H1 (cell line): ENCODE measurements at regions not wholly inside any gene's neighbourhood (a gene's known extent, or its start where the extent isn't known, plus 50 kb on each side); places are given as distances from the start of the nearest gene placed in this dataset.

Experiments
- CTCF ChIA-PET: fragments of 300-600 bp; sonication (Branson Sonifier 250); formaldehyde crosslinking; loops from one replicate; lab custom pipeline; 2021; ENCODE audit not compliant: partially characterized antibody; lab: Charles Lee
- POLR2A ChIA-PET: fragments of 300-600 bp; sonication (Branson Sonifier 250); formaldehyde crosslinking; loops from one replicate; lab custom pipeline; 2021; ENCODE audit warnings: inconsistent platforms; ENCODE audit not compliant: partially characterized antibody; lab: Charles Lee
- DNase-seq, 2 experiments: peaks; one replicate each; pipeline versions ENCODE4 v3.0.0 to v3.0.0-alpha.2; 2010 to 2022; ENCODE audit warnings: low spot score in 2 of 2, low read depth in 1 of 2, mixed read lengths in 1 of 2
- FAIRE-seq: peaks from 2 replicates; lab custom pipeline; 2011; peaks lifted over from hg19 to GRCh38; lab: Jason Lieb, UNC
- H2AFZ ChIP-seq: 2 replicates; pipeline ENCODE4 v1.8.1; 2012; ENCODE audit warnings: low read length, inconsistent platforms
- H2AK5ac ChIP-seq: 2 replicates; pipeline ENCODE4 v1.6.1; 2013; ENCODE audit warnings: low read depth, low read length
- H2BK120ac ChIP-seq: replicated peaks from 2 replicates; pipeline ENCODE3; 2013; ENCODE audit warnings: low read depth, low read length, inconsistent platforms
- H2BK12ac ChIP-seq: 2 replicates; pipeline ENCODE4 v1.6.1; 2013; ENCODE audit warnings: low read depth, low read length
- H2BK15ac ChIP-seq: 2 replicates; pipeline ENCODE4 v1.6.1; 2013; ENCODE audit warnings: low read length
- H2BK20ac ChIP-seq: 2 replicates; pipeline ENCODE4 v1.6.1; 2013; ENCODE audit warnings: low read length
- H2BK5ac ChIP-seq: 2 replicates; pipeline ENCODE4 v1.6.1; 2013; ENCODE audit warnings: low read depth, low read length
- H3K14ac ChIP-seq: 2 replicates; pipeline ENCODE4 v1.6.1; 2013; ENCODE audit warnings: inconsistent platforms; ENCODE audit not compliant: insufficient read length
- H3K18ac ChIP-seq: 2 replicates; pipeline ENCODE4 v1.6.1; 2013; ENCODE audit warnings: low read length; ENCODE audit errors: extremely low read depth
- H3K23ac ChIP-seq: 2 replicates; pipeline ENCODE4 v1.6.1; 2013; ENCODE audit warnings: inconsistent platforms; ENCODE audit not compliant: insufficient read length
- H3K23me2 ChIP-seq: 2 replicates; pipeline ENCODE4 v1.6.1; 2013; ENCODE audit warnings: low read depth, low read length
- H3K27ac ChIP-seq: 2 replicates; pipeline ENCODE4 v1.6.1; 2011; ENCODE audit warnings: low read depth, low read length, inconsistent platforms
- H3K27me3 ChIP-seq, 4 experiments: replicated peaks in 1 of 4; 1 replicate in 1 of 4; 2 replicates in 3 of 4; pipeline versions ENCODE4 v1.6.1 to v1.8.1; 2011 to 2013; ENCODE audit warnings: low read length in 3 of 4, mild to moderate bottlenecking in 3 of 4, inconsistent platforms in 2 of 4, mixed read lengths in 2 of 4, moderate library complexity in 1 of 4; ENCODE audit not compliant: control insufficient read depth in 3 of 4, insufficient read depth in 3 of 4; ENCODE audit errors: extremely low read depth in 1 of 4
- H3K36me3 ChIP-seq, 4 experiments: 2 replicates each; pipeline versions ENCODE4 v1.6.1 to v1.8.1; 2011 to 2013; ENCODE audit warnings: mild to moderate bottlenecking in 4 of 4, low read length in 3 of 4, moderate library complexity in 2 of 4, control low read depth in 1 of 4, inconsistent platforms in 1 of 4; ENCODE audit not compliant: insufficient read depth in 4 of 4, control insufficient read depth in 2 of 4
- H3K4ac ChIP-seq: replicated peaks from 2 replicates; pipeline ENCODE3; 2013; ENCODE audit warnings: low read length, low read depth, mixed read lengths, inconsistent platforms; ENCODE audit not compliant: insufficient read length
- H3K4me1 ChIP-seq, 4 experiments: replicated peaks in 1 of 4; 1 replicate in 1 of 4; 2 replicates in 3 of 4; pipeline versions ENCODE4 v1.6.1 to v1.8.1; 2011 to 2013; ENCODE audit warnings: low read length in 3 of 4, inconsistent platforms in 2 of 4, mixed read lengths in 1 of 4; ENCODE audit not compliant: insufficient read depth in 4 of 4, control insufficient read depth in 3 of 4
- H3K4me2 ChIP-seq, 2 experiments: 2 replicates each; pipeline versions ENCODE4 v1.6.1 to v1.8.1; 2011 to 2013; ENCODE audit warnings: low read depth in 2 of 2, low read length in 2 of 2, control low read depth in 1 of 2, inconsistent platforms in 1 of 2, mild to moderate bottlenecking in 1 of 2; ENCODE audit not compliant: insufficient read depth in 1 of 2
- H3K4me3 ChIP-seq, 4 experiments: fragments of 200-600, 300-600 bp in 1 of 4; sonication (generic), shearing (Covaris generic), sonication (Bioruptor Twin) in 1 of 4; 2 replicates each; pipeline versions ENCODE4 v1.5.1 to v1.8.1; 2011 to 2016; ENCODE audit warnings: low read length in 4 of 4, low read depth in 3 of 4, control low read depth in 2 of 4, inconsistent platforms in 2 of 4, mild to moderate bottlenecking in 2 of 4, mixed read lengths in 1 of 4, moderate library complexity in 1 of 4; ENCODE audit not compliant: insufficient read depth in 2 of 4; ENCODE audit errors: extremely low read depth in 1 of 4
- H3K56ac ChIP-seq: replicated peaks from 2 replicates; pipeline ENCODE3; 2013; ENCODE audit warnings: low read depth, mild to moderate bottlenecking, mixed read lengths, low read length, inconsistent platforms; ENCODE audit not compliant: insufficient read length
- H3K79me1 ChIP-seq: 2 replicates; pipeline ENCODE4 v1.6.1; 2013; ENCODE audit warnings: low read depth, low read length, control low read depth
- H3K79me2 ChIP-seq, 2 experiments: 2 replicates each; pipeline versions ENCODE4 v1.6.1 to v1.8.1; 2012 to 2013; ENCODE audit warnings: low read length in 2 of 2, mild to moderate bottlenecking in 2 of 2, inconsistent platforms in 1 of 2; ENCODE audit not compliant: insufficient read depth in 2 of 2, control insufficient read depth in 1 of 2
- H3K9ac ChIP-seq, 4 experiments: replicated peaks in 1 of 4; 1 replicate in 1 of 4; 2 replicates in 3 of 4; pipeline versions ENCODE4 v1.6.1 to v1.8.1; 2011 to 2013; ENCODE audit warnings: low read depth in 3 of 4, low read length in 3 of 4, control low read depth in 2 of 4, mild to moderate bottlenecking in 2 of 4, moderate library complexity in 2 of 4, inconsistent platforms in 1 of 4; ENCODE audit errors: extremely low read depth in 1 of 4
- H3K9me3 ChIP-seq, 2 experiments: 2 replicates each; pipeline versions ENCODE4 v1.6.1 to v1.8.1; 2012 to 2013; ENCODE audit warnings: mild to moderate bottlenecking in 2 of 2, moderate library complexity in 2 of 2, control low read depth in 1 of 2, inconsistent platforms in 1 of 2, low read depth in 1 of 2, low read length in 1 of 2, mixed read lengths in 1 of 2; ENCODE audit not compliant: insufficient read depth in 2 of 2
- H4K20me1 ChIP-seq, 2 experiments: replicated peaks in 1 of 2; 2 replicates each; pipeline versions ENCODE3 to v1.8.1; 2011 to 2013; ENCODE audit warnings: inconsistent platforms in 2 of 2, low read length in 2 of 2, mild to moderate bottlenecking in 1 of 2; ENCODE audit not compliant: insufficient read depth in 2 of 2, control insufficient read depth in 1 of 2
- H4K5ac ChIP-seq: 2 replicates; pipeline ENCODE4 v1.6.1; 2013; ENCODE audit warnings: low read length, low read depth, mixed read lengths, inconsistent platforms; ENCODE audit not compliant: insufficient read length
- H4K8ac ChIP-seq: 2 replicates; pipeline ENCODE4 v1.8.0; 2013; ENCODE audit warnings: mild to moderate bottlenecking, moderate library complexity, low read length, inconsistent platforms; ENCODE audit not compliant: insufficient read depth; ENCODE audit errors: extremely low read depth
- H4K91ac ChIP-seq: replicated peaks from 2 replicates; pipeline ENCODE3; 2013; ENCODE audit warnings: low read length, mixed read lengths, inconsistent platforms; ENCODE audit not compliant: insufficient read length
- BCL11A ChIP-seq, 2 experiments: IDR thresholded peaks; one replicate each; pipeline ENCODE4 v1.6.1; 2011; ENCODE audit warnings: low read depth in 2 of 2, low read length in 2 of 2, mild to moderate bottlenecking in 2 of 2
- BRCA1 ChIP-seq: IDR thresholded peaks from 2 replicates; pipeline ENCODE4 v1.6.1; 2012; ENCODE audit warnings: low read depth, low read length, improper control_type of control experiment
- CBX5 ChIP-seq: fragments of 300-800, 300-1000 bp; sonication (generic); IDR thresholded peaks from 2 replicates; pipeline ENCODE4 v1.7.1; 2016; ENCODE audit warnings: antibody characterized with exemption, low read length, low read depth
- CHD1 ChIP-seq: IDR thresholded peaks from 2 replicates; pipeline ENCODE4 v1.6.1; 2012; ENCODE audit warnings: low read depth, low read length, improper control_type of control experiment
- CHD2 ChIP-seq: IDR thresholded peaks from 2 replicates; pipeline ENCODE4 v1.6.1; 2012; ENCODE audit warnings: low read length, improper control_type of control experiment
- CTBP2 ChIP-seq: IDR thresholded peaks from 2 replicates; pipeline ENCODE4 v1.7.0; 2011; ENCODE audit warnings: borderline replicate concordance, mild to moderate bottlenecking, moderate library complexity, mixed read lengths, low read length; ENCODE audit not compliant: insufficient read depth, insufficient read length
- FOSL1 ChIP-seq: IDR thresholded peaks from 2 replicates; pipeline ENCODE4 v1.6.1; 2011; ENCODE audit warnings: mild to moderate bottlenecking, low read depth, low read length, moderate library complexity; ENCODE audit not compliant: insufficient read depth
- KDM5A ChIP-seq: fragments of 200-600 bp; IDR thresholded peaks from 2 replicates; pipeline ENCODE4 v1.7.1; 2012; ENCODE audit warnings: mild to moderate bottlenecking, low read length, inconsistent platforms, mixed read lengths
- MAX ChIP-seq: IDR thresholded peaks from 2 replicates; pipeline ENCODE4 v1.6.1; 2012; ENCODE audit warnings: inconsistent platforms
- POLR2AphosphoS5 ChIP-seq: IDR thresholded peaks from 2 replicates; pipeline ENCODE4 v1.6.1; 2011; ENCODE audit warnings: low read depth, low read length
- RFX5 ChIP-seq: IDR thresholded peaks from 2 replicates; pipeline ENCODE4 v1.6.1; 2011; ENCODE audit warnings: low read depth, low read length, improper control_type of control experiment, borderline replicate concordance
- RXRA ChIP-seq: IDR thresholded peaks from 2 replicates; pipeline ENCODE4 v1.6.1; 2011; ENCODE audit warnings: low read depth, mild to moderate bottlenecking, low read length, moderate library complexity; ENCODE audit not compliant: insufficient read depth
- SAP30 ChIP-seq: fragments of 300-600 bp; sonication (generic); IDR thresholded peaks from 2 replicates; pipeline ENCODE4 v1.7.1; 2012; ENCODE audit warnings: low read length, moderate library complexity, mild to moderate bottlenecking, inconsistent platforms; ENCODE audit not compliant: insufficient read depth, insufficient replicate concordance
- SIN3A ChIP-seq, 2 experiments: IDR thresholded peaks in 1 of 2; conservative IDR thresholded peaks in 1 of 2; 2 replicates each; pipeline ENCODE4 v1.6.1; 2011 to 2012; ENCODE audit warnings: low read length in 2 of 2, improper control_type of control experiment in 1 of 2, low read depth in 1 of 2, mild to moderate bottlenecking in 1 of 2
- TCF12 ChIP-seq: IDR thresholded peaks from 2 replicates; pipeline ENCODE4 v1.6.1; 2011; ENCODE audit warnings: low read depth, mild to moderate bottlenecking, low read length
- WGBS, 2 experiments: shearing (Covaris generic) in 1 of 2; methylation state at CpG; one replicate each; pipeline versions ENCODE4 v1.1.6 to v1.1.7; 2013 to 2015; ENCODE audit warnings: low lambda C conversion rate in 2 of 2, mixed read lengths in 2 of 2, inconsistent platforms in 1 of 2, low coverage in 1 of 2, missing lambda C conversion rate in 1 of 2; ENCODE audit not compliant: insufficient replicate concordance in 2 of 2, insufficient coverage in 1 of 2, insufficient read length in 1 of 2; ENCODE audit errors: extremely low coverage in 1 of 2, missing lambda C conversion rate in 1 of 2; 5-methylcytosine and 5-hydroxymethylcytosine counted together

GRCh38 chr12:94775710-94776109 is 125.4 kb upstream of the TMCC3 start:
- Histone ChIP-seq H3K14ac (no peak overlapping the region), H4K5ac (no peak overlapping the region), H3K79me2 (no peaks in the 10 kb centered on the region; a peak in 1 of 4 replicates), H3K4me1 (peaks cover 0 to 2% (median 2%) of the 10 kb centered on the region in 4 experiments; a peak in 3 of 7 replicates), H4K20me1 (no peaks in the 10 kb centered on the region), H3K27ac (no peak overlapping the region), H4K91ac (no peak overlapping the region), H3K36me3 (no peaks in the 10 kb centered on the region), H3K23me2 (no peaks in the 10 kb centered on the region), H3K18ac (no peak overlapping the region), H2BK20ac (no peak overlapping the region), H2AK5ac (no peak overlapping the region), H2BK12ac (no peak overlapping the region), H3K9ac (no peak overlapping the region), H3K56ac (no peak overlapping the region), H2AFZ (no peak overlapping the region), H3K23ac (no peak overlapping the region), H3K9me3 (0 out of 4 replicates have a peak, but pooled peaks cover 0 to 2% of the 10 kb centered on the region in 2 experiments), H2BK5ac (no peak overlapping the region), H3K4me3 (no peak overlapping the region), H2BK120ac (no peak overlapping the region), H3K4ac (no peak overlapping the region), H3K27me3 (no peaks in the 10 kb centered on the region), H4K8ac (no peak overlapping the region), H3K79me1 (no peaks in the 10 kb centered on the region), H3K4me2 (no peak overlapping the region), H2BK15ac (no peak overlapping the region)
- 36% methylated on average over 2 of the region's 7 CpGs; no CpG with 5 or more reads in 1 of the 2 experiments for WGBS, 2 experiments
- FAIRE-seq (no peak), DNase-seq (no peak)
- POLR2A ChIA-PET, result interaction anchor here (0.8 kb wide), 1 partner anchor 12 kb away, joined by 3 read pairs; no protein-coding TSS in a partner anchor
- CTCF ChIA-PET, result interaction anchor here (1.8 kb wide), 1 partner anchor 12 kb away, joined by 8 read pairs; no protein-coding TSS in a partner anchor
- TF ChIP-seq SIN3A (conservative IDR thresholded peaks at IDR 0.05 in 1 of 2, IDR thresholded peaks at IDR 0.05 in 1 of 2; ENCODE audit: low read depth in 1 of 2, low read length in 2 of 2) (no peak), BRCA1 (no peak), CTBP2 (no peak), KDM5A (no peak), FOSL1 (no peak), CHD1 (no peak), CBX5 (no peak), MAX (no peak), SAP30 (no peak), RFX5 (no peak), CHD2 (no peak), BCL11A (IDR thresholded peaks at IDR 0.05; ENCODE audit: low read depth in 2 of 2, low read length in 2 of 2) (no peak), POLR2AphosphoS5 (no peak), RXRA (no peak), TCF12 (no peak)
